ENCODE measurements at regions not wholly inside any gene's neighbourhood (a gene's known extent, or its start where the extent isn't known, plus 50 kb on each side); places are given as distances from the start of the nearest gene placed in this dataset.

DNA sequence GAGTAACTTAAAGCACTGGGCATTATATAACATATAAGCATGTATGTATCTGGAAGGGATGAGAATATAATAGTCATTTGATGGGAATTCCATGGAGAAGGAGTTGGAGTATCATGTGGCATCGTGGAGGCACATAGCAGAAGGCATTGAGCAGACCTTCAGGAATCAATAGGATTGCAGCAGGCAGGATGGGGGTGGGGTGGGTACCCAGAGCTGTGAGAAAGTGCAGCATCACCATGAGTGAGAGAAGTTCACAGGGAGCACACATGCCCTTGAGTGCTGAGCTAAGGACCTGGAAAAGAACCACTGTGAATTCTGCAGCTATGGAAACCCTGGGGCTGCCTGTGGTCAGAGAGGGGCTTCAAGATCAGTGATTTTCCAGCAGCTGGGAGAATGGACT, 57.3 kb downstream of the MED10 start:
- H3K9ac ChIP-seq (ENCODE audit: low read length in 2 of 2) = no peak overlapping the region
- no peaks in the 10 kb centered on the region for H3K36me3 ChIP-seq (ENCODE audit: control insufficient read depth in 2 of 2, insufficient read depth in 2 of 2, low read length in 2 of 2)
- peaks cover 0 to 6% of the 10 kb centered on the region in 2 donors for H3K9me3 ChIP-seq (ENCODE audit: control insufficient read depth in 2 of 2, low read length in 2 of 2)
- no peak overlapping the region for H3K27ac ChIP-seq (ENCODE audit: low read length)
- no peaks in the 10 kb centered on the region for H3K27me3 ChIP-seq (ENCODE audit: control insufficient read depth in 1 of 2, insufficient read depth in 2 of 2, low read length in 2 of 2)
- H3K4me1 ChIP-seq (ENCODE audit: control insufficient read depth, insufficient read depth, low read length) = no peaks in the 10 kb centered on the region
- H3K4me3 ChIP-seq (ENCODE audit: low read length in 2 of 2) = no peak overlapping the region

DNA sequence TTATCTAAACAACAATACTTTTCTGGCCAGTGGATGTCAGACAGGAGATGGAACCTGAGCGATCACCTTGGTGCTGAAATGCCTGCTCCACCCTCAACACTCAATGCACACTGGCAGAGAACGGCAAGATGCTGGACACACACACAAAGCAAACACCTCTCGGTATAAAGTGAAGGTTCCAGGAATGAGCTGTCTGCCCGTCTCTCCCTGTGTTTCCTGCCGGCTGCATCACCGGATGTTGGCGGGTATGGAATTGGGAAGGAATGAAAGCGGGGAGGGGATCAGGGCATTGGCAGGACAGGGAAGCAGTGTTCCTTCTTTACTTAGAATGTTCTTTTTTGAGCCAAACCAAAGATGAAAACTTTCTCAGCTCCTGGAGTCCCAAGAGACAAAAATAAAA, 59.2 kb downstream of the MED10 start:
- Histone ChIP-seq H3K9me3 (ENCODE audit: control insufficient read depth in 2 of 2, low read length in 2 of 2) (peaks cover 0 to 6% of the 10 kb centered on the region in 2 donors), H3K27ac (ENCODE audit: low read length) (no peak overlapping the region), H3K27me3 (ENCODE audit: control insufficient read depth in 1 of 2, insufficient read depth in 2 of 2, low read length in 2 of 2) (no peaks in the 10 kb centered on the region), H3K9ac (ENCODE audit: low read length in 2 of 2) (no peak overlapping the region), H3K36me3 (ENCODE audit: control insufficient read depth in 2 of 2, insufficient read depth in 2 of 2, low read length in 2 of 2) (no peaks in the 10 kb centered on the region), H3K4me3 (ENCODE audit: low read length in 2 of 2) (no peak overlapping the region), H3K4me1 (ENCODE audit: control insufficient read depth, insufficient read depth, low read length) (no peaks in the 10 kb centered on the region)

DNA sequence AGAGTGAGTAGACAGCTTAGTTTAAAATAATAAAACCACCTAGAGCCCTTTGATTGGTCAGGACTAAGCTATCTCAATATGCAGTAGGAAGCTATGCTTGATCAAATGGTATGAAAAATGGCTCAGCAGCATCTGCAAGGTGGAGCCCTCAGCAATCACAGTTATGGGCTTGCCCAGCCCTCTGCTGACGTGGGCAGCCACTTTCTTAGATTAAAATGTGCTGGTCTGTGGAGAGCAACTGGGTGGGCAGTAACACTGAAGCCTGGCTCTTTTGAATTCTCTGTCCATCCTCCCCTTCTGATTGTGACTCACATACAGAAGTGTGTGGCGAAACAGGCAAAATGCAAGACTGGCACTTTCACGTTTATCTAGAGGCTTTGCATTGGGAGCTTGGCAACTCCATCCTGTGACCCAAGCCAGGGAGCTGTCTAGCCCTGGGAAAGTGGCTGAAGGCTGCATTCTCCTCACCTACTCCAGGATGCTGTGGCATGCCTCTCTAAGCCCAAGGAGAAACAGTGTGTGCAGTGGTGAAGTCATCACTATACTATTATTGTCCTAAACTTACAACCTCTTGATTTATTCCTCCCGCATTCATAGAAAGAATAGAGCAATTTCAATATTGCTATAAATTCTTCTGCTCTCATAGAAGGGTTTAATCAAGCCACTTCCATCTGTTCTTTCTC, 61.1 kb downstream of the MED10 start:
- no peak overlapping the region for H3K4me3 ChIP-seq (ENCODE audit: low read length in 2 of 2)
- H3K9me3 ChIP-seq (ENCODE audit: control insufficient read depth in 2 of 2, low read length in 2 of 2) = peaks cover 0 to 6% of the 10 kb centered on the region in 2 donors
- H3K27me3 ChIP-seq (ENCODE audit: control insufficient read depth in 1 of 2, insufficient read depth in 2 of 2, low read length in 2 of 2) = no peaks in the 10 kb centered on the region
- no peak overlapping the region for H3K9ac ChIP-seq (ENCODE audit: low read length in 2 of 2)
- no peaks in the 10 kb centered on the region for H3K36me3 ChIP-seq (ENCODE audit: control insufficient read depth in 2 of 2, insufficient read depth in 2 of 2, low read length in 2 of 2)
- H3K4me1 ChIP-seq (ENCODE audit: control insufficient read depth, insufficient read depth, low read length) = peaks cover 3% of the 10 kb centered on the region
- H3K27ac ChIP-seq (ENCODE audit: low read length) = no peak overlapping the region

DNA sequence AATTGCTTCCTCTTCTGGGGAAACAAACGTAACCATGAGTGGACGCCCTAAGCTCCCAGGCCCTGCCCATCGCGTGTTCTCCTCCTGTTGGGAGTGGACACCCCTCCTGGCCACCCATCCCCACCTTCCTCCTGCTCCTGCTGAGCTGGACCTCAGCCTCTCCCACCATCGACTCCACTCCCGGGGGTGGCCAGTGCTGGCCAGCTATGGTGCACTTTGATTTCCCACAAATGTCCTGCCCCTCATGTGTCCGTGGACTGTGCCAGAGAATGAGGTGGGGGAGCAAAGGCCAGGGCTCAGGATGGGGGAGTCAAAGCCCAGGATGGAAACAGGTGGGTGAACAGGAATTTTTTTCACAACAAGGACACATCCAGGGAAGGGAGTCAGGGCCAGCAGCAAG, 62.8 kb downstream of the MED10 start:
- Histone ChIP-seq H3K27me3 (ENCODE audit: control insufficient read depth in 1 of 2, insufficient read depth in 2 of 2, low read length in 2 of 2) (no peaks in the 10 kb centered on the region), H3K4me3 (ENCODE audit: low read length in 2 of 2) (no peak overlapping the region), H3K9me3 (ENCODE audit: control insufficient read depth in 2 of 2, low read length in 2 of 2) (peaks cover 0 to 3% of the 10 kb centered on the region in 2 donors), H3K9ac (ENCODE audit: low read length in 2 of 2) (no peak overlapping the region), H3K27ac (ENCODE audit: low read length) (no peak overlapping the region), H3K36me3 (ENCODE audit: control insufficient read depth in 2 of 2, insufficient read depth in 2 of 2, low read length in 2 of 2) (no peaks in the 10 kb centered on the region), H3K4me1 (ENCODE audit: control insufficient read depth, insufficient read depth, low read length) (peaks cover 13% of the 10 kb centered on the region)

DNA sequence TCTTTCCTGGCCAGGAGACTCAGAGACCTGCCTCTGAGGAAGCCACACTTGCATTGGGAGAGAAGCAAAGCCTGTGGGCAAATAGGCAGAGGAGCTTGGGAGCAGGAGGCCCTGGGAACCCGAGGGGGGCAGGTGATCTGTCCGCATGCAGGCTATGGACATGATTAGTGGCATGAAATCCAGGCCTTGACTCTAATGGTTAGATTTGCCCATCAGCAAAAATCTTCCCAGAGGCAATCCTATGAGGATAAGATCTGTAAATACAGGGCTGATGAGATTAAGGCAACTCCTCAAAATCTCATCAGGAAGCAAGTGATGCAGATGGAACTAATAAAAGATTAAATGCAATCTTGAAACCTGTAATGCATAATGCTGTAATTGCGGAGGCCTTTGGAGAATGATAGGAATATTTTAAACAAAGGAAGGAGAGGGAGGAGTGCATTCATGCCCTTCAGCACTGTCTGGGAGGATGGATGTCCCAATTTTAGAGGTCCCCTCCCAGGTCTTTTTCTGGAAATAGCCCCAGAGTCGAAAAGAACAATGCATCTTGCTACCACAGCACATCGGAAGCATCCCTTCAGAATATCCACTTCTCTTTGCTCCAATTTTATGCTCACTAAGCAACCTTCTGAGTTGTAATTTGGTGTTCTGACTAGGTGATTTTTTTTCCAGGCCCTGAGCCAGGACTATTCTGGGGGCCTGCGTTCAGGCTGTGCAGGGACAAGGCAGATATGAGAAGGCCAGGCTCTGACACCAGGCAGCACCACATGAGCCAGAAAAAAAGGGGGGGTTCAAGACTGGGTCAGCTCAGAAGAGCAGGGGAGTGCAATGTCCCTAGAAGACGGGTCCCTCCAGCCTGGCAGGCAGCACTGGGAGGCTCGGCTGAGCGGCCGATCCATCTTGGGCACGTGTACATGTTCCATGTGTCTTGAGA, 66.5 kb downstream of the MED10 start:
- Histone ChIP-seq H3K27ac (ENCODE audit: low read length) (no peak overlapping the region), H3K27me3 (ENCODE audit: control insufficient read depth in 1 of 2, insufficient read depth in 2 of 2, low read length in 2 of 2) (no peaks in the 10 kb centered on the region), H3K9me3 (ENCODE audit: control insufficient read depth in 2 of 2, low read length in 2 of 2) (no peaks in the 10 kb centered on the region), H3K9ac (ENCODE audit: low read length in 2 of 2) (no peak overlapping the region), H3K36me3 (ENCODE audit: control insufficient read depth in 2 of 2, insufficient read depth in 2 of 2, low read length in 2 of 2) (no peaks in the 10 kb centered on the region), H3K4me3 (ENCODE audit: low read length in 2 of 2) (no peak overlapping the region), H3K4me1 (ENCODE audit: control insufficient read depth, insufficient read depth, low read length) (peaks cover 13% of the 10 kb centered on the region)

DNA sequence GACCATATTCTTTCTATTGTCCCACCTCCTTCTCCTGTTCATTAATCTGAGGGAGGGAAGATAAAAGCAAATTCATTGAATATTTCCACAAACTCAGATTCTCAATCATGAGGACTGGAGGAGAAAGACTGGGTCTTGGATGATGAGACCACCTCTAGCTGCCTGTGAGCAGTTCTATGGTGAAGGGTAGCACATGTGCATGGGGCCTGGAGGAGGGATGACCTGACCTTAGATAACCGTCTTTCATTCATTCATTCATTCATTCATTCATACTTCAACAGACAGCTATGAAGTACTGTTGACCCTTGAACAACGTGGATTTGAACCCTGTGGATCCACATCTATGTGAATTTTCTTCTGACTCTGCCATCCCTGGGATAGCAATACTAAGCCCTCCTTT, 68.4 kb downstream of the MED10 start:
- no peak overlapping the region for H3K9ac ChIP-seq (ENCODE audit: low read length in 2 of 2)
- no peaks in the 10 kb centered on the region for H3K9me3 ChIP-seq (ENCODE audit: control insufficient read depth in 2 of 2, low read length in 2 of 2)
- peaks cover 13% of the 10 kb centered on the region for H3K4me1 ChIP-seq (ENCODE audit: control insufficient read depth, insufficient read depth, low read length)
- no peaks in the 10 kb centered on the region for H3K36me3 ChIP-seq (ENCODE audit: control insufficient read depth in 2 of 2, insufficient read depth in 2 of 2, low read length in 2 of 2)
- H3K4me3 ChIP-seq (ENCODE audit: low read length in 2 of 2) = no peak overlapping the region
- H3K27ac ChIP-seq (ENCODE audit: low read length) = no peak overlapping the region
- H3K27me3 ChIP-seq (ENCODE audit: control insufficient read depth in 1 of 2, insufficient read depth in 2 of 2, low read length in 2 of 2) = no peaks in the 10 kb centered on the region

DNA sequence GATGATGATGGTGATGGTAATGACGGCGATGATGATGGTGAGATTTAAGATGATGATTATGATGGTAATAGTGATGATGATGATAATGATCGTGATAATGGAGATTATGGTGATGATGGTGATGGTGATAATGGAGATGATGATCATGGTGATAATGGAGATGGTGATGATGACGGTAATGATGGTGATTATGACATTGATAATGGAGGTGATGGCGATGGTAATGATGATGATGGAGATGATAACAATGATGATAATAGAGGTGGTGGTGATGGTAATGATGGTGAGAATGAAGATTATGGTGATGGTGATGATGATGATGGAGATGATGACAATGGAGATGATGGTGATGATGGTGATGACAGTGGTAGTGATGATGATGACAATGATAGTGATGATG, 69.7 kb downstream of the MED10 start:
- H3K36me3 ChIP-seq (ENCODE audit: control insufficient read depth in 2 of 2, insufficient read depth in 2 of 2, low read length in 2 of 2) = no peaks in the 10 kb centered on the region
- H3K9me3 ChIP-seq (ENCODE audit: control insufficient read depth in 2 of 2, low read length in 2 of 2) = no peaks in the 10 kb centered on the region
- H3K4me1 ChIP-seq (ENCODE audit: control insufficient read depth, insufficient read depth, low read length) = peaks cover 13% of the 10 kb centered on the region
- H3K27ac ChIP-seq (ENCODE audit: low read length) = no peak overlapping the region
- no peaks in the 10 kb centered on the region for H3K27me3 ChIP-seq (ENCODE audit: control insufficient read depth in 1 of 2, insufficient read depth in 2 of 2, low read length in 2 of 2)
- no peak overlapping the region for H3K4me3 ChIP-seq (ENCODE audit: low read length in 2 of 2)
- H3K9ac ChIP-seq (ENCODE audit: low read length in 2 of 2) = no peak overlapping the region

DNA sequence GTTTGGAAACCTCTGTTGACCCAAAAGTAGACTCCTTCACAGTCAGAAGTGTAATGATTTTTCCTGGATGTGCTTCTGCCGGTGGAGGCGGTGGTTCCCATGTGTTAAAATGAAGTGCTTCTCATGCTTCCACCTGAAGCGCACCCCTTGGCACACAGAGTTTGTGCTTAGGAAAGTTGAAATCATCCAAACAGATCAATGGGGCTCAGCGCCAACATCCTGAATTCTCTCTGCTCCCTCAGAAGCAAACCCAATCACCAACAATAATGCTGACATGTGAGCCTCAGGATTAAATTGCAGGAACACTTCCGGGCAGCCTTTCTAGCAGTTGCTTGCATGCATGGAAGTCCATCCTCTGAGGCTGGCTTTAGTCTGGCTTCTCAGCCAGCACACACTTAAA, 71.0 kb downstream of the MED10 start:
- H3K27me3 ChIP-seq (ENCODE audit: control insufficient read depth in 1 of 2, insufficient read depth in 2 of 2, low read length in 2 of 2) = no peaks in the 10 kb centered on the region
- no peaks in the 10 kb centered on the region for H3K9me3 ChIP-seq (ENCODE audit: control insufficient read depth in 2 of 2, low read length in 2 of 2)
- no peak overlapping the region for H3K9ac ChIP-seq (ENCODE audit: low read length in 2 of 2)
- peaks cover 10% of the 10 kb centered on the region for H3K4me1 ChIP-seq (ENCODE audit: control insufficient read depth, insufficient read depth, low read length)
- H3K27ac ChIP-seq (ENCODE audit: low read length) = no peak overlapping the region
- H3K36me3 ChIP-seq (ENCODE audit: control insufficient read depth in 2 of 2, insufficient read depth in 2 of 2, low read length in 2 of 2) = no peaks in the 10 kb centered on the region
- H3K4me3 ChIP-seq (ENCODE audit: low read length in 2 of 2) = no peak overlapping the region

DNA sequence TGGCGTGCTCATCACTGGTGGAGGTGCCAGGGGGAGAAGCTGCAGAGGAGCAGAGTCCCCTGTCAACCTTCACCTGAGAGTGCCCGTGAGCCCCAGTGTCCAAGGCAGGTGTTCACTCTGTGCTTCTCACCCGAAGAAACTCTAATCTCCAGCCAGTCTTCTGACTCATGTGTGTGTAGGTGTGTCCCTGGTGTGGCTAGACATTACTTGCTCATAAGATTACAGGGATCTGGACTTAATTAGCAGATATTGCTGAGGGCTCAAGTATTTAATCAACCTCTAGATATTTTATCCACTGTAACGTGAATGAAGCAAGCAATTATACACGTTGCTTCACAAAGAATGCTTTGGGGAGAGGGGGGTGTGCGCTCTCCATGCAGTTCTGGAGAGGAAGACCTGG, 72.5 kb downstream of the MED10 start:
- no peak overlapping the region for H3K9ac ChIP-seq (ENCODE audit: low read length in 2 of 2)
- no peak overlapping the region for H3K4me3 ChIP-seq (ENCODE audit: low read length in 2 of 2)

DNA sequence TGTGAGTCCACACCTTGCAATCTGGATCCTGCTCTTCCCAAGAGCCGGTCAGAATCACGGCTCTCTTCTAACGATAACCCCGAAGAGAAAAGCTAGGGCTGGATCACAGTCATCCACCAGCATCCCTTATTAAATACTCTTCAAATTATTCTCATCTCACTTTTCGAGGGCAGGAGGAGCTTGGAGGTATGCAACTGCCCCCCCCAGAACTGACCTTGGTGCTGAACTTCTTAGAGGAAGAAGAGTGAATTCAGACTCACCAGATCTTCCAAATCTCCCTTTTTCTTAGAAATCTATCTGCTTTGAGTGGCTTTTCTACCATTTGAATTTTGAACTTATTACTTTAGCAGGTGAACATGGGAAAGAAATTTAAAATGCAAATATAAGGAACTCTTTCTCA, 75.7 kb downstream of the MED10 start:
- Histone ChIP-seq H3K27ac (ENCODE audit: low read length) (no peak overlapping the region), H3K9me3 (ENCODE audit: control insufficient read depth in 2 of 2, low read length in 2 of 2) (no peaks in the 10 kb centered on the region)

More for the DNA sequence above, 72.5 kb downstream of the MED10 start:
- no peaks in the 10 kb centered on the region for H3K9me3 ChIP-seq (ENCODE audit: control insufficient read depth in 2 of 2, low read length in 2 of 2)
- no peaks in the 10 kb centered on the region for H3K36me3 ChIP-seq (ENCODE audit: control insufficient read depth in 2 of 2, insufficient read depth in 2 of 2, low read length in 2 of 2)
- H3K27me3 ChIP-seq (ENCODE audit: control insufficient read depth in 1 of 2, insufficient read depth in 2 of 2, low read length in 2 of 2) = no peaks in the 10 kb centered on the region
- H3K4me1 ChIP-seq (ENCODE audit: control insufficient read depth, insufficient read depth, low read length) = no peaks in the 10 kb centered on the region
- no peak overlapping the region for H3K27ac ChIP-seq (ENCODE audit: low read length)

DNA sequence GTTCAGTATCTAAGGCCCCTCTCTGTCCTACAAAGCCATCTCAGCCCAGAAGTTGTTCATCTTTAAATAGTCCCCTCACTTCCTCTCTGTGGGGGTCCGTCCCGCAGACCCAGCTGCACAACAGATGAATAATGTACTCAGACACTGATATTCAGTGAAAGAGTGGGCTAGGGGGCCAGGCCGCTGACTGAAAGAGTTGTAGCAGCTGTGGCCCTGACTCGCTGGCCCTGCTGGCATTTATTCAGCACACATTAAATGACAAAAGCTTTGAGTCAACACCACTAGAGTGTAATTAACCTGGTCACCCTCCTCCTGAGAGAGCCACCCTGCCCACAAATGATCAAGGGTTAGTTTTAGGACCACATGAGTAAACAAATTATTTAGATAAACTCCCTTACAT, 76.3 kb downstream of the MED10 start:
- no peaks in the 10 kb centered on the region for H3K36me3 ChIP-seq (ENCODE audit: control insufficient read depth in 2 of 2, insufficient read depth in 2 of 2, low read length in 2 of 2)
- H3K27me3 ChIP-seq (ENCODE audit: control insufficient read depth in 1 of 2, insufficient read depth in 2 of 2, low read length in 2 of 2) = no peaks in the 10 kb centered on the region
- H3K9ac ChIP-seq (ENCODE audit: low read length in 2 of 2) = no peak overlapping the region
- no peak overlapping the region for H3K4me3 ChIP-seq (ENCODE audit: low read length in 2 of 2)
- no peak overlapping the region for H3K27ac ChIP-seq (ENCODE audit: low read length)
- H3K9me3 ChIP-seq (ENCODE audit: control insufficient read depth in 2 of 2, low read length in 2 of 2) = no peaks in the 10 kb centered on the region
- H3K4me1 ChIP-seq (ENCODE audit: control insufficient read depth, insufficient read depth, low read length) = no peaks in the 10 kb centered on the region

More for the DNA sequence above, 75.7 kb downstream of the MED10 start:
- no peaks in the 10 kb centered on the region for H3K36me3 ChIP-seq (ENCODE audit: control insufficient read depth in 2 of 2, insufficient read depth in 2 of 2, low read length in 2 of 2)
- H3K4me1 ChIP-seq (ENCODE audit: control insufficient read depth, insufficient read depth, low read length) = no peaks in the 10 kb centered on the region
- H3K4me3 ChIP-seq (ENCODE audit: low read length in 2 of 2) = no peak overlapping the region
- H3K9ac ChIP-seq (ENCODE audit: low read length in 2 of 2) = no peak overlapping the region
- H3K27me3 ChIP-seq (ENCODE audit: control insufficient read depth in 1 of 2, insufficient read depth in 2 of 2, low read length in 2 of 2) = no peaks in the 10 kb centered on the region

Measured in stomach smooth muscle (tissue), 2 donors.